ENCODE measurements at regions not wholly inside any gene's neighbourhood (a gene's known extent, or its start where the extent isn't known, plus 50 kb on each side); places are given as distances from the start of the nearest gene placed in this dataset.

GRCh38 chr11:95534809-95535208 is 254.8 kb downstream of the FAM76B start:
- Mint-ChIP-seq H3K4me1 (peaks cover 4% of the 10 kb centered on the region), H3K27me3 (peaks cover 7% of the 10 kb centered on the region), H3K9me3 (peaks cover 22% of the 10 kb centered on the region), H3K27ac (no peak overlapping the region), H3K36me3 (peaks cover 9% of the 10 kb centered on the region), H3K4me3 (no peak overlapping the region)
- no peak for DNase-seq
- CTCF ChIA-PET = no interaction called here

GRCh38 chr11:95534226-95534625 is 255.4 kb downstream of the FAM76B start:
- CTCF ChIA-PET = no interaction called here
- Mint-ChIP-seq H3K27ac (no peak overlapping the region), H3K27me3 (peaks cover 6% of the 10 kb centered on the region)

GRCh38 chr11:95531116-95531515 is 258.5 kb downstream of the FAM76B start:
- DNase-seq = no peak
- peaks cover 22% of the 10 kb centered on the region for H3K9me3 Mint-ChIP-seq

More at GRCh38 chr11:95534226-95534625, 255.4 kb downstream of the FAM76B start:
- Mint-ChIP-seq H3K4me1 (peaks cover 4% of the 10 kb centered on the region), H3K4me3 (no peak overlapping the region), H3K9me3 (peaks cover 22% of the 10 kb centered on the region), H3K36me3 (peaks cover 9% of the 10 kb centered on the region)
- no peak for DNase-seq

GRCh38 chr11:95524314-95525036 is 265.1 kb downstream of the FAM76B start:
- Mint-ChIP-seq H3K4me1 (no peaks in the 10 kb centered on the region), H3K27ac (no peak overlapping the region), H3K4me3 (no peak overlapping the region), H3K27me3 (peaks cover 4% of the 10 kb centered on the region), H3K9me3 (no peaks in the 10 kb centered on the region), H3K36me3 (no peaks in the 10 kb centered on the region)
- no peak for DNase-seq
- CTCF ChIA-PET = no interaction called here

More at GRCh38 chr11:95531116-95531515, 258.5 kb downstream of the FAM76B start:
- peaks cover 4% of the 10 kb centered on the region for H3K4me1 Mint-ChIP-seq
- CTCF ChIA-PET = no interaction called here
- no peak overlapping the region for H3K4me3 Mint-ChIP-seq
- peaks cover 9% of the 10 kb centered on the region for H3K27me3 Mint-ChIP-seq
- H3K27ac Mint-ChIP-seq = no peak overlapping the region
- peaks cover 9% of the 10 kb centered on the region for H3K36me3 Mint-ChIP-seq

DNA sequence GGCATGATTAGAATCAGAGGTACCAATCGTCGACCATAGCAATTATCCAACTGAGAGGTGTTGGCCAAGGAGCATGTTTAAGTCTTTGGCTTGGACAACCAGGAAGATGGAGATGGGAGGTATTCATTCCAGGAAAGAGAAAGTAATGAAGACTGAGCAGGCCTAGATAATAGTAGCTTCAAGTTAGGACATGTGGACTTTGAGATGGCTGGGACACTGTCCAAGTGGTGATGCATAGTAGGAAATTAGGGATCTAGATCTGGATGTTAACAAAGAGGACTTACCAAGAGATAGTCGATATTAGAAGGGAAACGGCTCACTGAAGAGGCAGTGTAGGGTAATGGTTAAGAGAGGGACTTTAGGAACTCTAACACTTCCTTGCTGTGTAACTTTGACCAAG is 266.7 kb downstream of the FAM76B start:
- Mint-ChIP-seq H3K27me3 (peaks cover 4% of the 10 kb centered on the region), H3K27ac (no peak overlapping the region), H3K9me3 (no peaks in the 10 kb centered on the region), H3K36me3 (no peaks in the 10 kb centered on the region), H3K4me1 (no peaks in the 10 kb centered on the region), H3K4me3 (no peak overlapping the region)
- CTCF ChIA-PET = no interaction called here
- DNase-seq = no peak

GRCh38 chr11:95521862-95522261 is 267.7 kb downstream of the FAM76B start:
- CTCF ChIA-PET = no interaction called here
- DNase-seq = no peak
- no peaks in the 10 kb centered on the region for H3K4me1 Mint-ChIP-seq
- no peak overlapping the region for H3K27ac Mint-ChIP-seq
- no peaks in the 10 kb centered on the region for H3K36me3 Mint-ChIP-seq
- no peak overlapping the region for H3K4me3 Mint-ChIP-seq
- peaks cover 4% of the 10 kb centered on the region for H3K27me3 Mint-ChIP-seq
- no peaks in the 10 kb centered on the region for H3K9me3 Mint-ChIP-seq

- no peak overlapping the region for H3K27ac Mint-ChIP-seq
- no peak overlapping the region for H3K4me3 Mint-ChIP-seq
- DNase-seq = no peak
These were observed 268.4 kb downstream of the FAM76B start for GRCh38 chr11:95521133-95521542.

DNA sequence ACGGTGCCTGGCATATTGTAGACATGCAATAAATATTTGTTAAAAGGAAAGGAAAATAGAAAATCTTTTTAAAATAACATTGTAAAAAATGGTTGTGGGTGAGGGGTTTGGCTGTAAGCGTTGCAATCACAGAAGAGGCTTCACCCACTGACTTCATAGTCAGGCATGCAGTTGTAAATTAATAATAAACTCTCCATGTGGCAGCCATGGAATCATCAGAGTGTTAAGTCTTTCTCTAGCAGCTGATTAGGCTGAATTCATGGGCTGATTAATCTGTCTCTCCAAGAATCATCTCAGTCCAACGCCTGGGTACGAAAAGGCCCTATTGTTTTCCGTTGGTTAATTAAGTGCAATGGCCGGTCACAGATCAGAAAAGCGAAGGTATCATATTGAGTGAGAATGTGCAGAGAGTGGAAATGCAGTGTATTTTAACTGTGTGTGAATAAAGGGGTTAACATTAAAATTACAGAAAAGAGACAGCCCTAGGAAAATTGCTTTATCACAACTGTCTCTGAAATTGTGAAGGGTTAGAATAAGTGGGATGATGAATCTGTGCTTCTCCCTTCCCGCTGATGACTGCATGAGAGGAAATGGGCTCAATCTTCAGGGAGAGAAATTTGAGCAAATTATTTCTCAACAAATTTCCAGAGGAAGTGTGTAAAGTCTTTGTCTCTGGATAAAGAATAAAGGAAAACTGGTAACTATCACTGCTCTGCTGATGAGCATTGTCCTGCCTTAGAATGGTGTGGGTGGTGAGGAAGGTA is 269.0 kb downstream of the FAM76B start:
- no peaks in the 10 kb centered on the region for H3K36me3 Mint-ChIP-seq
- H3K4me1 Mint-ChIP-seq = no peaks in the 10 kb centered on the region
- no peak for DNase-seq
- no peaks in the 10 kb centered on the region for H3K9me3 Mint-ChIP-seq
- H3K4me3 Mint-ChIP-seq = no peak overlapping the region
- CTCF ChIA-PET = no interaction called here
- no peak overlapping the region for H3K27ac Mint-ChIP-seq
- no peaks in the 10 kb centered on the region for H3K27me3 Mint-ChIP-seq

More at GRCh38 chr11:95521133-95521542, 268.4 kb downstream of the FAM76B start:
- Mint-ChIP-seq H3K9me3 (no peaks in the 10 kb centered on the region), H3K36me3 (no peaks in the 10 kb centered on the region), H3K4me1 (no peaks in the 10 kb centered on the region), H3K27me3 (no peaks in the 10 kb centered on the region)
- CTCF ChIA-PET = no interaction called here

GRCh38 chr11:95519912-95520311 is 269.7 kb downstream of the FAM76B start:
- Mint-ChIP-seq H3K27me3 (no peaks in the 10 kb centered on the region), H3K4me3 (no peak overlapping the region), H3K36me3 (no peaks in the 10 kb centered on the region), H3K27ac (no peak overlapping the region), H3K9me3 (no peaks in the 10 kb centered on the region), H3K4me1 (no peaks in the 10 kb centered on the region)
- DNase-seq = no peak
- CTCF ChIA-PET = no interaction called here

GRCh38 chr11:95517453-95517852 is 272.1 kb downstream of the FAM76B start:
- Mint-ChIP-seq H3K27me3 (no peaks in the 10 kb centered on the region), H3K36me3 (no peaks in the 10 kb centered on the region), H3K4me1 (no peaks in the 10 kb centered on the region), H3K9me3 (no peaks in the 10 kb centered on the region), H3K4me3 (no peak overlapping the region), H3K27ac (no peak overlapping the region)
- CTCF ChIA-PET = interaction anchor here (1.0 to 1.4 kb wide), 2 partner anchors 9 to 19 kb away, joined by 3 to 6 read pairs; no protein-coding TSS in a partner anchor
- no peak for DNase-seq

DNA sequence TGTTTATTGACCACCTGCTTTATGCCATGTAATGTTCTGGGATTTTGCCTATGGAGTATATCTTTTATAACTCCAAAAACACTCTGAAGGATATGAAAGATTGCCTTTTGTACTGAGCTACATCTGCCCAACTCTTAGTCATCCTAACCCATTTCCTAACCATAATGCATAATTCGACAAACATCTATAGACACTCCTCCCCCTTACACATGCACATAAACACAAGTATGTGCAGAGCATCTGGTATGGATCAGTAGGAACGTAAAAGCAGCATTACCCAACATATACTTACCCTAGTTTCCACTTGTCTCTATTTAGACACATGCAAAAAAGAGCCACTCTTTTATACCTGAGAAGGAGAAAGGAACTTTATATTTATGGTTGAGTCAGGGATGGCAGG is 272.8 kb downstream of the FAM76B start:
- Mint-ChIP-seq H3K27ac (no peak overlapping the region), H3K9me3 (no peaks in the 10 kb centered on the region), H3K4me3 (no peak overlapping the region), H3K36me3 (no peaks in the 10 kb centered on the region), H3K27me3 (no peaks in the 10 kb centered on the region), H3K4me1 (no peaks in the 10 kb centered on the region)
- DNase-seq = no peak
- CTCF ChIA-PET = interaction anchor here (1.0 kb wide), 1 partner anchor 19 kb away, joined by 3 read pairs; no protein-coding TSS in a partner anchor

DNA sequence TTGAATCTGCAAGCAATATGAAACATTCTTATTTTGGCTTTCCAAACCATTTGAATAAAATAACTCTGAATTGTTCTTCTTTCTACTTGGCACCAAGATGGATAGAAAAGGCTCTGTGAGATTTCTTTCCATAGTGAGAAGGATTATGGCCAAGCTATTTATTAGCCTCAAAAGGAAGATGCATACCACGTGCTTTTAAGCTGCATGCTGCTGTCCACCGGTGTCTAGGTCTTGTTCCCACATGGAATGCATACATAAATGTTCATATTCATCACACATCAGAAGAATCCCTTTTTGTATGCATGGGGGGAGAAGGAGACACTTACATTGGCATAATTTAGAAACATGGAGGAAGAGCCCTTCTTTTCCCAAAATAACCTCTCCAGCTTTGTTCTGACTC is 273.4 kb downstream of the FAM76B start:
- CTCF ChIA-PET = no interaction called here
- Mint-ChIP-seq H3K4me1 (no peaks in the 10 kb centered on the region), H3K27ac (no peak overlapping the region), H3K27me3 (no peaks in the 10 kb centered on the region), H3K36me3 (no peaks in the 10 kb centered on the region), H3K4me3 (no peak overlapping the region), H3K9me3 (no peaks in the 10 kb centered on the region)
- DNase-seq = no peak

- Mint-ChIP-seq H3K27me3 (no peaks in the 10 kb centered on the region), H3K27ac (no peak overlapping the region), H3K9me3 (no peaks in the 10 kb centered on the region), H3K4me3 (no peak overlapping the region), H3K4me1 (no peaks in the 10 kb centered on the region), H3K36me3 (no peaks in the 10 kb centered on the region)
- CTCF ChIA-PET = no interaction called here
- no peak for DNase-seq
These were observed 274.2 kb downstream of the FAM76B start for GRCh38 chr11:95515371-95515770.

GRCh38 chr11:95514416-95515110 is 275.0 kb downstream of the FAM76B start:
- Mint-ChIP-seq H3K27me3 (no peaks in the 10 kb centered on the region), H3K4me3 (no peak overlapping the region), H3K36me3 (no peaks in the 10 kb centered on the region), H3K9me3 (no peaks in the 10 kb centered on the region), H3K27ac (no peak overlapping the region), H3K4me1 (no peaks in the 10 kb centered on the region)
- no peak for DNase-seq
- CTCF ChIA-PET = no interaction called here

All from activated naive CD4-positive, alpha-beta T cell treated with anti-CD3 and anti-CD28 coated beads, Interleukin-2, amount 10 ng/mL, durations not matched to agents 7 days and 5 days (primary cell).